CD4-positive, alpha-beta T cell (primary cell): ENCODE measurements at regions not wholly inside any gene's neighbourhood (a gene's known extent, or its start where the extent isn't known, plus 50 kb on each side); places are given as distances from the start of the nearest gene placed in this dataset.

Experiments
- ATAC-seq: fragments of 200-7000 bp; cut with Tn5 transposase; one replicate; pipeline ENCODE4 v1.10.0; 2022; ENCODE audit warnings: mild to moderate bottlenecking; ENCODE audit not compliant: poor library complexity
- CTCF ChIA-PET: fragments of 350-600 bp; sonication (Branson Sonifier 250); formaldehyde crosslinking; loops from one replicate; lab custom pipeline; 2021; ENCODE audit warnings: antibody characterized with exemption, inconsistent platforms; lab: Charles Lee
- POLR2A ChIA-PET: fragments of 350-600 bp; sonication (Branson Sonifier 250); formaldehyde crosslinking; loops from one replicate; lab custom pipeline; 2021; ENCODE audit warnings: antibody characterized with exemption, inconsistent platforms; lab: Charles Lee
- DNase-seq, 14 experiments: peaks; one replicate each; pipeline ENCODE4 v3.0.0-alpha.2; 2013 to 2020; ENCODE audit warnings: mixed read lengths in 2 of 14
- H3K27ac ChIP-seq, 2 donors: one replicate each; pipeline versions ENCODE4 v1.5.1 to v1.7.0; 2013; ENCODE audit warnings: low read length in 2 of 2, low read depth in 1 of 2, mild to moderate bottlenecking in 1 of 2
- H3K27me3 ChIP-seq, 2 experiments: 1 replicate in 1 of 2; 2 replicates in 1 of 2; pipeline versions ENCODE4 v1.6.1 to v1.7.0; 2013; ENCODE audit warnings: low read length in 2 of 2, control low read depth in 1 of 2, mild to moderate bottlenecking in 1 of 2, moderate library complexity in 1 of 2; ENCODE audit not compliant: insufficient read depth in 2 of 2, control insufficient read depth in 1 of 2
- H3K36me3 ChIP-seq: one replicate; pipeline ENCODE4 v1.6.1; 2013; ENCODE audit warnings: low read length, control low read depth; ENCODE audit not compliant: insufficient read depth
- H3K4me1 ChIP-seq: one replicate; pipeline ENCODE4 v1.6.1; 2013; ENCODE audit warnings: low read length, control low read depth; ENCODE audit not compliant: insufficient read depth
- H3K4me3 ChIP-seq: one replicate; pipeline ENCODE4 v1.5.1; 2013; ENCODE audit warnings: mild to moderate bottlenecking, low read length, moderate library complexity
- H3K9me3 ChIP-seq, 2 experiments: 1 replicate in 1 of 2; 2 replicates in 1 of 2; pipeline versions ENCODE4 v1.6.1 to v1.7.0; 2013; ENCODE audit warnings: low read length in 2 of 2, mild to moderate bottlenecking in 2 of 2, control low read depth in 1 of 2, moderate library complexity in 1 of 2; ENCODE audit not compliant: control insufficient read depth in 1 of 2, insufficient read depth in 1 of 2
- H3K27ac Mint-ChIP-seq: one replicate; pipeline ENCODE4 v1.8.0; 2020; ENCODE audit warnings: mixed read lengths
- H3K27me3 Mint-ChIP-seq: one replicate; pipeline ENCODE4 v1.8.0; 2021; ENCODE audit warnings: mixed read lengths
- H3K36me3 Mint-ChIP-seq: one replicate; pipeline ENCODE4 v1.8.0; 2021; ENCODE audit warnings: low read depth, mixed read lengths
- H3K4me1 Mint-ChIP-seq: one replicate; pipeline ENCODE4 v1.8.0; 2021; ENCODE audit warnings: low read depth, mixed read lengths
- H3K4me3 Mint-ChIP-seq: one replicate; pipeline ENCODE4 v1.8.0; 2020; ENCODE audit warnings: mild to moderate bottlenecking, mixed read lengths
- H3K9me3 Mint-ChIP-seq: one replicate; pipeline ENCODE4 v1.8.0; 2020; ENCODE audit warnings: mixed read lengths
- intact Hi-C, 2 experiments: fragments of 100-400 bp; cut with DNase I in 1 of 2; cut with micrococcal nuclease in 1 of 2; formaldehyde crosslinking; loops; one replicate each; pipeline versions ENCODE4 v1.15.1 to v1.9.0; 2023 to 2025; cut with DNase I, micrococcal nuclease
- TF ChIP-seq, protein P1 (sequence below): fragments of 200-600 bp; IDR thresholded peaks from one replicate; pipeline ENCODE4 v1.8.0; 2022; ENCODE audit warnings: antibody characterized with exemption, mild to moderate bottlenecking

- no peak for ATAC-seq
Measured at GRCh38 chr17:14616528-14616927, 315.6 kb downstream of the HS3ST3B1 start.

GRCh38 chr17:14605267-14605599 is 304.4 kb downstream of the HS3ST3B1 start:
- ChIA-PET POLR2A (no interaction called here), CTCF (no interaction called here)
- ATAC-seq = no peak
- Histone ChIP-seq H3K27me3 (no peaks in the 10 kb centered on the region), H3K9me3 (peaks cover 0 to 3% of the 10 kb centered on the region in 2 experiments), H3K27ac (no peak overlapping the region), H3K4me3 (no peak overlapping the region), H3K36me3 (no peaks in the 10 kb centered on the region), H3K4me1 (peaks cover 5% of the 10 kb centered on the region)
- intact Hi-C loops = no loop called here
- H3K27ac Mint-ChIP-seq = no peak overlapping the region
- H3K4me3 Mint-ChIP-seq = no peak overlapping the region
- H3K36me3 Mint-ChIP-seq = no peaks in the 10 kb centered on the region
- H3K9me3 Mint-ChIP-seq = peaks cover 9% of the 10 kb centered on the region
- peaks cover 11% of the 10 kb centered on the region for H3K4me1 Mint-ChIP-seq
- TF ChIP-seq, protein P1, sequence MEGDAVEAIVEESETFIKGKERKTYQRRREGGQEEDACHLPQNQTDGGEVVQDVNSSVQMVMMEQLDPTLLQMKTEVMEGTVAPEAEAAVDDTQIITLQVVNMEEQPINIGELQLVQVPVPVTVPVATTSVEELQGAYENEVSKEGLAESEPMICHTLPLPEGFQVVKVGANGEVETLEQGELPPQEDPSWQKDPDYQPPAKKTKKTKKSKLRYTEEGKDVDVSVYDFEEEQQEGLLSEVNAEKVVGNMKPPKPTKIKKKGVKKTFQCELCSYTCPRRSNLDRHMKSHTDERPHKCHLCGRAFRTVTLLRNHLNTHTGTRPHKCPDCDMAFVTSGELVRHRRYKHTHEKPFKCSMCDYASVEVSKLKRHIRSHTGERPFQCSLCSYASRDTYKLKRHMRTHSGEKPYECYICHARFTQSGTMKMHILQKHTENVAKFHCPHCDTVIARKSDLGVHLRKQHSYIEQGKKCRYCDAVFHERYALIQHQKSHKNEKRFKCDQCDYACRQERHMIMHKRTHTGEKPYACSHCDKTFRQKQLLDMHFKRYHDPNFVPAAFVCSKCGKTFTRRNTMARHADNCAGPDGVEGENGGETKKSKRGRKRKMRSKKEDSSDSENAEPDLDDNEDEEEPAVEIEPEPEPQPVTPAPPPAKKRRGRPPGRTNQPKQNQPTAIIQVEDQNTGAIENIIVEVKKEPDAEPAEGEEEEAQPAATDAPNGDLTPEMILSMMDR = no peak
- peaks cover 3% of the 10 kb centered on the region for H3K27me3 Mint-ChIP-seq
- DNase-seq = peak in 3 of 14 experiments; percentile 33 to 61 (median 56)

More at GRCh38 chr17:14616528-14616927, 315.6 kb downstream of the HS3ST3B1 start:
- no peak overlapping the region for H3K4me3 Mint-ChIP-seq
- no peaks in the 10 kb centered on the region for H3K36me3 Mint-ChIP-seq
- H3K36me3 ChIP-seq = no peaks in the 10 kb centered on the region
- H3K4me1 ChIP-seq = no peaks in the 10 kb centered on the region
- H3K4me1 Mint-ChIP-seq = no peaks in the 10 kb centered on the region
- H3K4me3 ChIP-seq = no peak overlapping the region
- peaks cover 2% of the 10 kb centered on the region for H3K9me3 Mint-ChIP-seq
- H3K27ac ChIP-seq = no peak overlapping the region
- H3K9me3 ChIP-seq = peaks cover 0 to 11% of the 10 kb centered on the region in 2 experiments
- CTCF ChIA-PET = no interaction called here
- H3K27me3 ChIP-seq = no peaks in the 10 kb centered on the region
- DNase-seq = no peak
- H3K27ac Mint-ChIP-seq = no peak overlapping the region
- H3K27me3 Mint-ChIP-seq = no peaks in the 10 kb centered on the region
- POLR2A ChIA-PET = no interaction called here
- intact Hi-C loops = no loop called here
- TF ChIP-seq, protein P1 = no peak

DNA sequence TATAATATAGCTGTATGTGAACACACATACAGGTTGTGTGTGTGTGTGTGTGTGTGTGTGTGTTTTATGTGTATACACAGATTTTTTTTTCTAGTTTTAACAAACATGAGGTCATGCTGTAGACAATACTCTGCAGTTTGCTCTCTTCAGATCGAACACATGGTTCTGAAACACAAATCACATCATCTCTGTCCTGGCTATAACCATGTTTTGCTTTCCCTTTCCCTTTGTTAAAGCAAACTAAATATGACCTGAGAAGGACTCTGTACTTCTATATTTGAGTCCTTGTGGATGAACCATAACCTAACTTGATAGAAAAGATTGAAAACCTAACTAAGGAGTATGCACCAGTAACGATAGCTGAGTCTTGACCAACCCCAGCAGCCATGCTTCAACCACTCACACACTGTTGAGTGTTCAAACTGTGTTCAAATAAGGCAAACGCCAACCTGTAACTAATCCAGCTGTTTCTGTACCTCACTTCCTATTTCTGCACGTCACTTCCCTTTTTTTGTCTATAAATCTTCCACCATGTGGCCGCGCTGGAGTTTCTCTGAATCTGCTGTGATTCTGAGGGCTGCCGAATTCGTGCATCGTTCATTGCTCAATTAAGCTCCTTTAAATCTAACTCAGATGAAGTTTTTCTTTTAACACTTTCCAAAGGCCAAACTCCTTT is 303.8 kb downstream of the HS3ST3B1 start:
- H3K4me3 Mint-ChIP-seq = no peak overlapping the region
- intact Hi-C loops = no loop called here
- no peak for ATAC-seq
- POLR2A ChIA-PET = no interaction called here
- DNase-seq = peak in 3 of 14 experiments; percentile 21 to 41 (median 34)
- Histone ChIP-seq H3K4me1 (peaks cover 5% of the 10 kb centered on the region), H3K27ac (no peak overlapping the region), H3K27me3 (no peaks in the 10 kb centered on the region), H3K9me3 (peaks cover 0 to 3% of the 10 kb centered on the region in 2 experiments), H3K4me3 (no peak overlapping the region), H3K36me3 (no peaks in the 10 kb centered on the region)
- H3K36me3 Mint-ChIP-seq = no peaks in the 10 kb centered on the region
- no peak overlapping the region for H3K27ac Mint-ChIP-seq
- peaks cover 5% of the 10 kb centered on the region for H3K9me3 Mint-ChIP-seq
- CTCF ChIA-PET = no interaction called here
- TF ChIP-seq, protein P1 = no peak
- H3K4me1 Mint-ChIP-seq = peaks cover 11% of the 10 kb centered on the region
- H3K27me3 Mint-ChIP-seq = no peaks in the 10 kb centered on the region
